ENCODE measurements at regions not wholly inside any gene's neighbourhood (a gene's known extent, or its start where the extent isn't known, plus 50 kb on each side); places are given as distances from the start of the nearest gene placed in this dataset.

DNA sequence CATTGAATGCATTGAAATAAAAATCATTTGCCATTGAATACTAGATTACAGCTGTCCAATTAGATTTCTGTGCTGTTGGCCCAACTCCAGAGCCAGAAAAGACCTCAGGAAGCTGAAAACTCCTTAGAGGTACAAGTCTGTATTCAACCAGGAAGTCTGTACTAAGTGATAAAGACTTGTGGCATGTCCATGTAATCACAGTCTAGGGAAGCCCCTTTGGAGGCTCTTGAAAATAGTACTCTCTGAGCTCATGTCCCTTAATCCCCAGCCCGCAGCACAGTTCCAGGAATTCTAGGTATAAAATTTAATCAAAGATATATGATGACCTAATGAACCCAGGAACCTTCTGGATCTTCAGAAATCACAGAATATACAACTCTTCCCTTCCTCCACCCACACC lies 279.4 kb downstream of the RSL24D1 start:
- POLR2A ChIA-PET = no interaction called here
- H3K27me3 ChIP-seq (replicated peaks in 1 of 2; ENCODE audit: control insufficient read depth in 2 of 2, extremely low read depth in 1 of 2, insufficient read depth in 2 of 2, low read length in 1 of 2) = no peaks in the 10 kb centered on the region
- Mint-ChIP-seq H3K27ac (no peak overlapping the region), H3K36me3 (no peaks in the 10 kb centered on the region), H3K9me3 (peaks cover 4 to 10% (median 8%) of the 10 kb centered on the region in 3 donors), H3K4me3 (no peak overlapping the region), H3K4me1 (no peaks in the 10 kb centered on the region), H3K27me3 (no peaks in the 10 kb centered on the region)
- no CpG with 5 or more reads among the region's 1 CpG for WGBS (ENCODE audit: insufficient coverage)
- ATAC-seq (replicated peaks in 1 of 4) (no peak), DNase-seq (no peak)
- CTCF ChIA-PET = no interaction called here
- H3K36me3 ChIP-seq (ENCODE audit: control insufficient read depth in 2 of 2, extremely low read depth in 1 of 2, insufficient read depth in 1 of 2, low read length in 1 of 2) = no peaks in the 10 kb centered on the region
- H3K4me1 ChIP-seq (ENCODE audit: control insufficient read depth in 1 of 2, extremely low read depth in 1 of 2, insufficient read depth in 2 of 2, low read length in 2 of 2) = no peaks in the 10 kb centered on the region
- no peaks in the 10 kb centered on the region for H3K9me3 ChIP-seq
- no peak overlapping the region for H3K27ac ChIP-seq (ENCODE audit: low read length)
- H3K4me3 ChIP-seq (ENCODE audit: control insufficient read depth in 1 of 2, extremely low read depth in 1 of 2, low read length in 1 of 2) = no peak overlapping the region

DNA sequence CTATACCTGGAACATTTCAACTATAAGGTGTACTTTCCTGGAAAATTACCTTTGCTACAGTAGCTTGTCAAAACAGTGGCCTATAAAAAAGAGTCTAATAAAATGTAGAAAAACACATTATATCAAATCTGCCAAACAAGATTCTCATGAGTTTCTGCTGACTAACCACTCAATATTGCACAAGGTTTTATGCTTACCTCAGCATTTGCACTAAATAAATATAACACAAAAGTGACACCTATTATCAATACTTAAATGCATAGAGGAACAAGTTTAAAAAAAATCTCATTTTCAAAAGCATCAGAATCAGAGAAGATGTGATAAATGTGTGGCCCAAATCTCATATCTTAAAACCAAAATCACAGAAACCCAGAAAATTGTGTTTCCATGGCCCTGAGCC lies 281.4 kb downstream of the RSL24D1 start:
- Histone ChIP-seq H3K27ac (ENCODE audit: low read length) (no peak overlapping the region), H3K36me3 (ENCODE audit: control insufficient read depth in 2 of 2, extremely low read depth in 1 of 2, insufficient read depth in 1 of 2, low read length in 1 of 2) (no peaks in the 10 kb centered on the region), H3K4me1 (ENCODE audit: control insufficient read depth in 1 of 2, extremely low read depth in 1 of 2, insufficient read depth in 2 of 2, low read length in 2 of 2) (no peaks in the 10 kb centered on the region), H3K9me3 (no peaks in the 10 kb centered on the region), H3K4me3 (ENCODE audit: control insufficient read depth in 1 of 2, extremely low read depth in 1 of 2, low read length in 1 of 2) (no peak overlapping the region), H3K27me3 (replicated peaks in 1 of 2; ENCODE audit: control insufficient read depth in 2 of 2, extremely low read depth in 1 of 2, insufficient read depth in 2 of 2, low read length in 1 of 2) (no peaks in the 10 kb centered on the region)
- no peaks in the 10 kb centered on the region for H3K36me3 Mint-ChIP-seq
- DNase-seq = no peak
- no peaks in the 10 kb centered on the region for H3K9me3 Mint-ChIP-seq
- no peaks in the 10 kb centered on the region for H3K27me3 Mint-ChIP-seq
- no peak for ATAC-seq (replicated peaks in 1 of 4)
- ChIA-PET POLR2A (no interaction called here), CTCF (no interaction called here)
- no peak overlapping the region for H3K4me3 Mint-ChIP-seq
- H3K4me1 Mint-ChIP-seq = no peaks in the 10 kb centered on the region
- no peak overlapping the region for H3K27ac Mint-ChIP-seq

DNA sequence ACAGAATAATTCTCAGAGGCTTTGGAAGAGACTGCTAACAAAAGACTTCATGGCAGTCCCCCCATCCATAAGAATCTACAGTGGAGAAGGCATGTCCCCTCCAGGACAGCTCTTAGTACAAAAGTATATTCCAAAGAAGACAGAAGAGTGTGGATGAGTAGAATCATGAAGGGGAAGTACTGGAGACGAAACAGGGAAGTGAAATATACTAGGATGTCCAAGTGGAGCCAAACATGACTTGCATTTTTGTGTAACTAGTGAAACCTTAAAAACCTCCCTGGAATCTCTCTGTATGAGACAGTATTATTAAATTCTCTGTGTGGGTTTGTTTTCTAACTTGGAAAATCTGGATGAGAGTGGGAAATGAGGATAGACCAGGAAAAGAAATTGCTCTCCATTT lies 312.4 kb downstream of the RSL24D1 start:
- H3K36me3 ChIP-seq (ENCODE audit: control insufficient read depth in 2 of 2, extremely low read depth in 1 of 2, insufficient read depth in 1 of 2, low read length in 1 of 2) = no peaks in the 10 kb centered on the region
- H3K27ac ChIP-seq (ENCODE audit: low read length) = no peak overlapping the region
- H3K27me3 Mint-ChIP-seq = peaks cover 0 to 7% of the 10 kb centered on the region in 2 donors
- CTCF ChIA-PET = no interaction called here
- no peak overlapping the region for H3K27ac Mint-ChIP-seq
- H3K36me3 Mint-ChIP-seq = no peaks in the 10 kb centered on the region
- no peak for ATAC-seq (replicated peaks in 1 of 4)
- H3K9me3 Mint-ChIP-seq = peaks cover 5 to 19% (median 16%) of the 10 kb centered on the region in 3 donors
- POLR2A ChIA-PET = no interaction called here
- H3K4me1 ChIP-seq (ENCODE audit: control insufficient read depth in 1 of 2, extremely low read depth in 1 of 2, insufficient read depth in 2 of 2, low read length in 2 of 2) = no peaks in the 10 kb centered on the region
- no peak overlapping the region for H3K4me3 ChIP-seq (ENCODE audit: control insufficient read depth in 1 of 2, extremely low read depth in 1 of 2, low read length in 1 of 2)
- no CpG with 5 or more reads among the region's 1 CpG for WGBS (ENCODE audit: insufficient coverage)
- H3K4me3 Mint-ChIP-seq = no peak overlapping the region
- DNase-seq = no peak
- H3K9me3 ChIP-seq = no peaks in the 10 kb centered on the region
- no peaks in the 10 kb centered on the region for H3K27me3 ChIP-seq (replicated peaks in 1 of 2; ENCODE audit: control insufficient read depth in 2 of 2, extremely low read depth in 1 of 2, insufficient read depth in 2 of 2, low read length in 1 of 2)
- H3K4me1 Mint-ChIP-seq = no peaks in the 10 kb centered on the region

DNA sequence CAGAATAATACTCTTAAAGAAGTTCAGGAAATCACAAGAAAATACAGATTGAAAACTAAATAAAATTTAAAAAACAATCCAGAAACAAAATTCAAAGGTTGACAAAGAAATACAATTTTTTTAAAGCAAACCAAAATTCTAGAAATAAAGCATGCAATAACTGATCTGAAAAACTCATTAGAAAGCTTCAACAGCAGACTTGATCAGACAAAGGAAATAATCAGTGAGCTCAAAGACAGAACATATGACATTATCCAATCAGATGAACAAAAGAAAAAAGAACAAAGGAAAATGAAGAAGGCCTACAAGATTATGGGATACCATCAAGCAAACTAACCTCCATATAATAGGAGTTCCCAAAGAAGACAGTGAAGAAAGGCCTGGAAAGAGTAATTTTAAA lies 336.8 kb downstream of the RSL24D1 start:
- no peaks in the 10 kb centered on the region for H3K4me1 Mint-ChIP-seq
- H3K4me3 Mint-ChIP-seq = no peak overlapping the region
- ATAC-seq (replicated peaks in 1 of 4) (no peak), DNase-seq (no peak)
- H3K9me3 Mint-ChIP-seq = peaks cover 15 to 37% (median 18%) of the 10 kb centered on the region in 3 donors
- ChIA-PET POLR2A (no interaction called here), CTCF (no interaction called here)
- H3K27me3 Mint-ChIP-seq = no peaks in the 10 kb centered on the region
- Histone ChIP-seq H3K36me3 (ENCODE audit: control insufficient read depth in 2 of 2, extremely low read depth in 1 of 2, insufficient read depth in 1 of 2, low read length in 1 of 2) (no peaks in the 10 kb centered on the region), H3K9me3 (no peaks in the 10 kb centered on the region), H3K4me1 (ENCODE audit: control insufficient read depth in 1 of 2, extremely low read depth in 1 of 2, insufficient read depth in 2 of 2, low read length in 2 of 2) (no peaks in the 10 kb centered on the region), H3K27me3 (replicated peaks in 1 of 2; ENCODE audit: control insufficient read depth in 2 of 2, extremely low read depth in 1 of 2, insufficient read depth in 2 of 2, low read length in 1 of 2) (no peaks in the 10 kb centered on the region), H3K4me3 (ENCODE audit: control insufficient read depth in 1 of 2, extremely low read depth in 1 of 2, low read length in 1 of 2) (no peak overlapping the region), H3K27ac (ENCODE audit: low read length) (no peak overlapping the region)
- H3K36me3 Mint-ChIP-seq = no peaks in the 10 kb centered on the region
- H3K27ac Mint-ChIP-seq = no peak overlapping the region

DNA sequence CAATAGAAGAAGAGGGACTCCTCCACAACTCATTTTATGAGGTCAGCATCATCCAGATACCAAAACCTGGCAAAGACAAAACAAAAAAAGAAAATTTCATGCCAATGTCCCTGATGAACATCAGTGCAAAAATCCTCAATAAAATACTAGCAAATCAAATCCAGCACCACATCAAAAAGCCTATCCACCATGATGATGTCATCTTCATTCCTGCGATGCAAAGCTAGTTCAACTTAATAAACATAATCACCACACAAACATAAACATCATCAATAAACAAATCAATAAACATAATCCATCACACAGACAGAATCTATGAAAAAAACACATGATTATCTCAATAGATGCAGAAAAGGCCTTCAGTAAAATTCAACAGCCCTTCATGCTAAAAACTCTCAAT lies 342.1 kb downstream of the RSL24D1 start:
- 100% methylated on average over 1 of the region's 1 CpG for WGBS (ENCODE audit: insufficient coverage)
- no peak for DNase-seq
- Histone ChIP-seq H3K4me3 (ENCODE audit: control insufficient read depth in 1 of 2, extremely low read depth in 1 of 2, low read length in 1 of 2) (no peak overlapping the region), H3K9me3 (no peaks in the 10 kb centered on the region), H3K27me3 (replicated peaks in 1 of 2; ENCODE audit: control insufficient read depth in 2 of 2, extremely low read depth in 1 of 2, insufficient read depth in 2 of 2, low read length in 1 of 2) (peaks cover 0 to 5% of the 10 kb centered on the region in 2 experiments), H3K27ac (ENCODE audit: low read length) (no peak overlapping the region), H3K4me1 (ENCODE audit: control insufficient read depth in 1 of 2, extremely low read depth in 1 of 2, insufficient read depth in 2 of 2, low read length in 2 of 2) (no peaks in the 10 kb centered on the region), H3K36me3 (ENCODE audit: control insufficient read depth in 2 of 2, extremely low read depth in 1 of 2, insufficient read depth in 1 of 2, low read length in 1 of 2) (no peaks in the 10 kb centered on the region)
- H3K9me3 Mint-ChIP-seq = peaks cover 13 to 19% (median 16%) of the 10 kb centered on the region in 3 donors
- no peak overlapping the region for H3K4me3 Mint-ChIP-seq
- no peak for ATAC-seq (replicated peaks in 1 of 4)
- H3K27ac Mint-ChIP-seq = no peak overlapping the region
- no peaks in the 10 kb centered on the region for H3K4me1 Mint-ChIP-seq
- no peaks in the 10 kb centered on the region for H3K36me3 Mint-ChIP-seq
- H3K27me3 Mint-ChIP-seq = peaks cover 0 to 3% of the 10 kb centered on the region in 2 donors
- POLR2A ChIA-PET = no interaction called here
- CTCF ChIA-PET = no interaction called here

DNA sequence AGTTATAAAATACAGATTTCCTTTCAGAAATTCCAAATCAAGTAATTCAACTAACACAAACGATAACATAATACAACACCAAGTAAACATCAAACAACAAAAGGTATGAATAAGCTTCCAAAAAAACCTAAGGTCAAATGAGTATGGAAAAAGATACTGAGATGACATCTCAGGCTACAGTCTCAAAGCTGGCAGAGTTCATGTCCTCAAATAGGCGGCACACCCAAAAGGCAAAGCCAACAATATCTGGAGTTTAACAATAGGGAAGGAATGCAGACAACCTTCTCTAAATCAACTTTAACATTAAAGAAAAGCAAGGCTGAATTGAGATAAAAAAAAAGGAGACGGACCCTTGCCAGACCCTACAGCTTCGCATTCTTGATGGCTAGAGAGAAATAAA lies 346.6 kb downstream of the RSL24D1 start:
- POLR2A ChIA-PET = no interaction called here
- H3K9me3 Mint-ChIP-seq = peaks cover 0 to 13% (median 7%) of the 10 kb centered on the region in 3 donors
- no peak overlapping the region for H3K27ac Mint-ChIP-seq
- H3K4me3 Mint-ChIP-seq = no peak overlapping the region
- no peaks in the 10 kb centered on the region for H3K4me1 Mint-ChIP-seq
- H3K27me3 Mint-ChIP-seq = peaks cover 0 to 3% of the 10 kb centered on the region in 2 donors
- Histone ChIP-seq H3K9me3 (no peaks in the 10 kb centered on the region), H3K27ac (ENCODE audit: low read length) (no peak overlapping the region), H3K36me3 (ENCODE audit: control insufficient read depth in 2 of 2, extremely low read depth in 1 of 2, insufficient read depth in 1 of 2, low read length in 1 of 2) (no peaks in the 10 kb centered on the region), H3K27me3 (replicated peaks in 1 of 2; ENCODE audit: control insufficient read depth in 2 of 2, extremely low read depth in 1 of 2, insufficient read depth in 2 of 2, low read length in 1 of 2) (peaks cover 0 to 5% of the 10 kb centered on the region in 2 experiments), H3K4me1 (ENCODE audit: control insufficient read depth in 1 of 2, extremely low read depth in 1 of 2, insufficient read depth in 2 of 2, low read length in 2 of 2) (no peaks in the 10 kb centered on the region), H3K4me3 (ENCODE audit: control insufficient read depth in 1 of 2, extremely low read depth in 1 of 2, low read length in 1 of 2) (no peak overlapping the region)
- no peak for ATAC-seq (replicated peaks in 1 of 4)
- no CpG with 5 or more reads among the region's 4 CpGs for WGBS (ENCODE audit: insufficient coverage)
- CTCF ChIA-PET = interaction anchor here in 1 of 2 donors (0.6 kb wide), 1 partner anchor 823 kb away, joined by 3 read pairs; no protein-coding TSS in a partner anchor
- no peak for DNase-seq
- no peaks in the 10 kb centered on the region for H3K36me3 Mint-ChIP-seq

DNA sequence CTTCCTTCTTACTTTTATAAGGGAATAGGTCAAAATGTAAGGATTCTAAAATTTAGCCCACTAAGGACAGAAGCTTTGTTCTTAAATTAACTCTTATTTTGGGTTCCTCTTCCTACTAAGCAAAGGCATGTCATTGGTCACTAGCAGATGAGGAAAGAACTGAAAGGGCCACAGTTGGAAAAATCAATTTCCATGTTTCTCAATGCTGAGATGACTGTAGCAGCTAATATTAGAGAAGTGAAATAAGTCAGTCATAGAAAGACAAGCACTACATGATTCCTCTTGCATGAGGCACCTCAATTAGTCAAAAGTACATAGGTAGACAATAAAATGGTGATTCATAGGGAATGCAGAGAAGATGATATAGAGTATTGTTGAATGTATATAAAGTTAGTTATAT lies 353.7 kb downstream of the RSL24D1 start:
- ChIA-PET CTCF (no interaction called here), POLR2A (no interaction called here)
- no peak for ATAC-seq (replicated peaks in 1 of 4)
- no peaks in the 10 kb centered on the region for H3K9me3 ChIP-seq
- H3K27me3 ChIP-seq (replicated peaks in 1 of 2; ENCODE audit: control insufficient read depth in 2 of 2, extremely low read depth in 1 of 2, insufficient read depth in 2 of 2, low read length in 1 of 2) = no peaks in the 10 kb centered on the region
- Mint-ChIP-seq H3K36me3 (no peaks in the 10 kb centered on the region), H3K4me1 (no peaks in the 10 kb centered on the region), H3K27ac (no peak overlapping the region), H3K27me3 (peaks cover 0 to 2% of the 10 kb centered on the region in 2 donors), H3K9me3 (no peaks in the 10 kb centered on the region), H3K4me3 (no peak overlapping the region)
- no peaks in the 10 kb centered on the region for H3K36me3 ChIP-seq (ENCODE audit: control insufficient read depth in 2 of 2, extremely low read depth in 1 of 2, insufficient read depth in 1 of 2, low read length in 1 of 2)
- H3K4me3 ChIP-seq (ENCODE audit: control insufficient read depth in 1 of 2, extremely low read depth in 1 of 2, low read length in 1 of 2) = no peak overlapping the region
- no peak overlapping the region for H3K27ac ChIP-seq (ENCODE audit: low read length)
- DNase-seq = no peak
- no peaks in the 10 kb centered on the region for H3K4me1 ChIP-seq (ENCODE audit: control insufficient read depth in 1 of 2, extremely low read depth in 1 of 2, insufficient read depth in 2 of 2, low read length in 2 of 2)

Measured in T-cell (primary cell).